Nephron (organoid): ENCODE measurements at regions not wholly inside any gene's neighbourhood (a gene's known extent, or its start where the extent isn't known, plus 50 kb on each side); places are given as distances from the start of the nearest gene placed in this dataset.

Source experiments
- H3K27ac Mint-ChIP-seq, 3 experiments: 2 replicates each; pipeline ENCODE4 v1.8.0; 2020; ENCODE audit warnings: mixed read lengths in 3 of 3, mild to moderate bottlenecking in 2 of 3, moderate library complexity in 1 of 3
- H3K27me3 Mint-ChIP-seq: 2 replicates; pipeline ENCODE4 v1.8.0; 2021; ENCODE audit warnings: low read depth, mild to moderate bottlenecking, moderate library complexity, mixed read lengths
- H3K36me3 Mint-ChIP-seq: 2 replicates; pipeline ENCODE4 v1.8.0; 2020; ENCODE audit warnings: low read depth, mixed read lengths
- H3K4me1 Mint-ChIP-seq: 2 replicates; pipeline ENCODE4 v1.8.0; 2020; ENCODE audit warnings: mixed read lengths
- H3K4me3 Mint-ChIP-seq, 3 experiments: 2 replicates each; pipeline ENCODE4 v1.8.0; 2020; ENCODE audit warnings: mild to moderate bottlenecking in 3 of 3, mixed read lengths in 3 of 3, moderate library complexity in 2 of 3
- H3K9me3 Mint-ChIP-seq: 2 replicates; pipeline ENCODE4 v1.8.0; 2020; ENCODE audit warnings: mixed read lengths
- TF ChIP-seq, protein P1 (sequence below), 3 experiments: fragments of 200-600 bp; sonication (generic); IDR thresholded peaks; one replicate each; pipeline ENCODE4 v1.5.0; 2021; ENCODE audit warnings: antibody characterized with exemption in 3 of 3; ENCODE audit not compliant: unreplicated experiment in 3 of 3

- Mint-ChIP-seq H3K27me3 (no peaks in the 10 kb centered on the region), H3K9me3 (peaks cover 5% of the 10 kb centered on the region), H3K4me1 (peaks cover 4% of the 10 kb centered on the region), H3K27ac (no peak overlapping the region), H3K36me3 (no peaks in the 10 kb centered on the region), H3K4me3 (no peak overlapping the region)
- TF ChIP-seq, protein P1, sequence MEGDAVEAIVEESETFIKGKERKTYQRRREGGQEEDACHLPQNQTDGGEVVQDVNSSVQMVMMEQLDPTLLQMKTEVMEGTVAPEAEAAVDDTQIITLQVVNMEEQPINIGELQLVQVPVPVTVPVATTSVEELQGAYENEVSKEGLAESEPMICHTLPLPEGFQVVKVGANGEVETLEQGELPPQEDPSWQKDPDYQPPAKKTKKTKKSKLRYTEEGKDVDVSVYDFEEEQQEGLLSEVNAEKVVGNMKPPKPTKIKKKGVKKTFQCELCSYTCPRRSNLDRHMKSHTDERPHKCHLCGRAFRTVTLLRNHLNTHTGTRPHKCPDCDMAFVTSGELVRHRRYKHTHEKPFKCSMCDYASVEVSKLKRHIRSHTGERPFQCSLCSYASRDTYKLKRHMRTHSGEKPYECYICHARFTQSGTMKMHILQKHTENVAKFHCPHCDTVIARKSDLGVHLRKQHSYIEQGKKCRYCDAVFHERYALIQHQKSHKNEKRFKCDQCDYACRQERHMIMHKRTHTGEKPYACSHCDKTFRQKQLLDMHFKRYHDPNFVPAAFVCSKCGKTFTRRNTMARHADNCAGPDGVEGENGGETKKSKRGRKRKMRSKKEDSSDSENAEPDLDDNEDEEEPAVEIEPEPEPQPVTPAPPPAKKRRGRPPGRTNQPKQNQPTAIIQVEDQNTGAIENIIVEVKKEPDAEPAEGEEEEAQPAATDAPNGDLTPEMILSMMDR (IDR thresholded peaks at IDR 0.05; ENCODE audit: unreplicated experiment in 3 of 3): no peak
Measured at GRCh38 chr12:97181571-97182265, 274.7 kb downstream of the NEDD1 start.

GRCh38 chr12:97182769-97183168, 275.7 kb downstream of the NEDD1 start:
- H3K4me1 Mint-ChIP-seq: peaks cover 4% of the 10 kb centered on the region
- TF ChIP-seq, protein P1 (IDR thresholded peaks at IDR 0.05; ENCODE audit: unreplicated experiment in 3 of 3): no peak
- H3K36me3 Mint-ChIP-seq: peaks cover 6% of the 10 kb centered on the region
- H3K4me3 Mint-ChIP-seq: no peak overlapping the region
- peak overlapping the region in 1 of 3 experiments; percentile 49 for H3K27ac Mint-ChIP-seq
- H3K27me3 Mint-ChIP-seq: no peaks in the 10 kb centered on the region
- H3K9me3 Mint-ChIP-seq: peaks cover 15% of the 10 kb centered on the region

GRCh38 chr12:97184127-97184773, 277.2 kb downstream of the NEDD1 start:
- Mint-ChIP-seq H3K36me3 (peaks cover 6% of the 10 kb centered on the region), H3K9me3 (peaks cover 18% of the 10 kb centered on the region), H3K4me1 (peaks cover 4% of the 10 kb centered on the region), H3K27me3 (no peaks in the 10 kb centered on the region), H3K27ac (no peak overlapping the region), H3K4me3 (no peak overlapping the region)
- TF ChIP-seq, protein P1 (IDR thresholded peaks at IDR 0.05; ENCODE audit: unreplicated experiment in 3 of 3): no peak

DNA sequence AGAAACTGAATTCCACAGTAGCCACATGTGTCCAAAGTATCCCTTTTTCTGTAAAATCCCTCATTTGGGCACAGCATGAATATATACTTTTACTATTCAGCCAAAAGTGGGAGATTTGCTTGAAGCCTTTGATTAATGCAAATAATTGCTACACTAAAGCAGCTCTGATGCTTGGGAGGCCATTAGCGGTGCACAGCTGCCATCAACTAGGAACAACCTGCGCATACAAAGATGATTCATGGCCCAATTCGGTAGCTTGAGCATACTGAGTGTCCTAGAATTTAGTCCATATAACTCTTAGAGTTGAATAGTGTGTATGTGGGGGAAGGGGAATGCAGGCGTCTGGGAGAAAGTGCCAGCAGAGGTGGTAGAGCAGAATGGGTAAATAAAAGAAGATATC, 277.0 kb upstream of the RMST start:
- H3K27me3 Mint-ChIP-seq: no peaks in the 10 kb centered on the region
- H3K36me3 Mint-ChIP-seq: peaks cover 6% of the 10 kb centered on the region
- peaks cover 4% of the 10 kb centered on the region for H3K4me1 Mint-ChIP-seq
- H3K27ac Mint-ChIP-seq: no peak overlapping the region
- H3K4me3 Mint-ChIP-seq: no peak overlapping the region
- peaks cover 21% of the 10 kb centered on the region for H3K9me3 Mint-ChIP-seq
- TF ChIP-seq, protein P1 (IDR thresholded peaks at IDR 0.05; ENCODE audit: unreplicated experiment in 3 of 3): no peak

DNA sequence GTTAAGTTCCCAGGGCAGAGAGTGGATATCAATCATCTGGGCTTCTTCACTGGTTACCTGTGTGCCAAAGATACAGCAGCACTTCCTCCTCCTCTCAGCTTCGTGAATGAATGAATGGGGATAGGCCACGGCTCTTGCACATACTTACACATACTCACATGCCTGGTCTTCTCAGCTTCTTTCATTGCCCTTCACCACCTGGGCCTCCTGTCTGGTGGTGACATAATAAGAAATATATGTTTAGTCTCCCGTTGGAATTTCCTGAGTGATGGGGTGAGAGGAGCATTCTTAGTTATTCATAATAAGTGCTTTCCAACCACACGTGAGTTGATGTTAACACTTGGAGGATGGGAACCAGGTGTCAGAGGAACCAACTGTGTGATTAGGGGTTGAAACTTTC, 268.1 kb upstream of the RMST start:
- TF ChIP-seq, protein P1 (IDR thresholded peaks at IDR 0.05; ENCODE audit: unreplicated experiment in 3 of 3): no peak
- peaks cover 8% of the 10 kb centered on the region for H3K36me3 Mint-ChIP-seq
- peaks cover 35% of the 10 kb centered on the region for H3K9me3 Mint-ChIP-seq
- no peak overlapping the region for H3K4me3 Mint-ChIP-seq
- no peaks in the 10 kb centered on the region for H3K4me1 Mint-ChIP-seq
- H3K27ac Mint-ChIP-seq: no peak overlapping the region
- no peaks in the 10 kb centered on the region for H3K27me3 Mint-ChIP-seq

- Mint-ChIP-seq H3K27me3 (no peaks in the 10 kb centered on the region), H3K36me3 (peaks cover 4% of the 10 kb centered on the region), H3K4me1 (peaks cover 4% of the 10 kb centered on the region), H3K27ac (no peak overlapping the region), H3K9me3 (peaks cover 26% of the 10 kb centered on the region), H3K4me3 (no peak overlapping the region)
- TF ChIP-seq, protein P1 (IDR thresholded peaks at IDR 0.05; ENCODE audit: unreplicated experiment in 3 of 3): no peak
Measured at GRCh38 chr12:97200181-97200580, 262.4 kb upstream of the RMST start.
